HAP-1 (cell line): ENCODE measurements at regions not wholly inside any gene's neighbourhood (a gene's known extent, or its start where the extent isn't known, plus 50 kb on each side); places are given as distances from the start of the nearest gene placed in this dataset.
"Not testable (repeated sequence)": the region's sequence is repeated elsewhere in the genome, so short reads cannot be mapped to it uniquely, and the experiment has no call there.

Source experiments
- DNase-seq, 2 experiments: peaks; one replicate each; pipeline ENCODE4 v3.0.0-alpha.2; 2016 to 2020; ENCODE audit warnings: low spot score in 2 of 2
- H3K27me3 ChIP-seq: fragments of 250-450 bp; sonication (Bioruptor Pico); 2 replicates; pipeline ENCODE4 v1.5.1; 2020; ENCODE audit warnings: low read depth, mild to moderate bottlenecking, moderate library complexity
- H3K36me3 ChIP-seq: fragments of 250-450 bp; sonication (Bioruptor Pico); replicated peaks from 2 replicates; pipeline ENCODE4 v1.5.1; 2020; ENCODE audit warnings: mild to moderate bottlenecking
- H3K4me1 ChIP-seq: fragments of 250-450 bp; sonication (Bioruptor Pico); 2 replicates; pipeline ENCODE4 v1.5.1; 2020; ENCODE audit warnings: mild to moderate bottlenecking
- H3K4me3 ChIP-seq: fragments of 250-450 bp; sonication (Bioruptor Pico); 2 replicates; pipeline ENCODE4 v1.5.1; 2020; ENCODE audit warnings: mild to moderate bottlenecking, moderate library complexity
- H3K9me3 ChIP-seq: fragments of 250-450 bp; sonication (Bioruptor Pico); 2 replicates; pipeline ENCODE4 v1.5.1; 2020; ENCODE audit warnings: mild to moderate bottlenecking, moderate library complexity
- in situ Hi-C: fragments of 300-500 bp; cut with MboI; formaldehyde crosslinking; loops from 3 replicates; pipeline ENCODE4 v1.14.3; 2020; ENCODE audit warnings: low sequenced_read_pairs, inconsistent platforms, mixed read lengths

- H3K4me3 ChIP-seq = no peak overlapping the region
- H3K9me3 ChIP-seq = no peaks in the 10 kb centered on the region
- H3K36me3 ChIP-seq = no peaks in the 10 kb centered on the region
- H3K4me1 ChIP-seq = no peaks in the 10 kb centered on the region
- H3K27me3 ChIP-seq = 0 out of 2 replicates have a peak, but pooled peaks cover 4% of the 10 kb centered on the region
- no peak for DNase-seq
- in situ Hi-C loops = loop anchor here (25.0 kb wide), 1 partner anchor 454 kb away; no protein-coding TSS in a partner anchor
These were observed 151.5 kb upstream of the C2CD4B start for GRCh38 chr15:62316413-62317060.

GRCh38 chr15:62320259-62320658 lies 155.2 kb upstream of the C2CD4B start:
- Histone ChIP-seq H3K27me3 (0 out of 2 replicates have a peak, but pooled peaks cover 6% of the 10 kb centered on the region), H3K4me3 (no peak overlapping the region), H3K36me3 (no peaks in the 10 kb centered on the region), H3K9me3 (no peaks in the 10 kb centered on the region), H3K4me1 (no peaks in the 10 kb centered on the region; the same call in 1 of the 2 replicates)
- no peak for DNase-seq
- in situ Hi-C loops = loop anchor here (25.0 kb wide), 1 partner anchor 458 kb away; no protein-coding TSS in a partner anchor

- H3K36me3 ChIP-seq = no peaks in the 10 kb centered on the region
- in situ Hi-C loops = loop anchor here (25.0 kb wide), 1 partner anchor 461 kb away; no protein-coding TSS in a partner anchor
These were observed 158.3 kb upstream of the C2CD4B start for GRCh38 chr15:62323353-62323890.

GRCh38 chr15:62324382-62324781 lies 159.3 kb upstream of the C2CD4B start:
- DNase-seq = no peak
- Histone ChIP-seq H3K4me1 (peaks cover 20% of the 10 kb centered on the region), H3K36me3 (no peaks in the 10 kb centered on the region), H3K4me3 (no peak overlapping the region), H3K27me3 (0 out of 2 replicates have a peak, but pooled peaks cover 3% of the 10 kb centered on the region), H3K9me3 (no peaks in the 10 kb centered on the region)
- in situ Hi-C loops = loop anchor here (25.0 kb wide), 1 partner anchor 462 kb away; no protein-coding TSS in a partner anchor

More at GRCh38 chr15:62323353-62323890, 158.3 kb upstream of the C2CD4B start:
- H3K4me1 ChIP-seq = peaks cover 20% of the 10 kb centered on the region
- H3K9me3 ChIP-seq = no peaks in the 10 kb centered on the region
- no peak overlapping the region for H3K4me3 ChIP-seq
- 0 out of 2 replicates have a peak, but pooled peaks cover 3% of the 10 kb centered on the region for H3K27me3 ChIP-seq
- DNase-seq = no peak

GRCh38 chr15:62325597-62325996 lies 160.5 kb upstream of the C2CD4B start:
- no peak for DNase-seq
- no peaks in the 10 kb centered on the region for H3K36me3 ChIP-seq
- H3K4me3 ChIP-seq = no peak overlapping the region
- in situ Hi-C loops = no loop called here
- H3K27me3 ChIP-seq = 0 out of 2 replicates have a peak, but pooled peaks cover 3% of the 10 kb centered on the region
- no peaks in the 10 kb centered on the region for H3K9me3 ChIP-seq
- peaks cover 20% of the 10 kb centered on the region for H3K4me1 ChIP-seq

GRCh38 chr15:62326460-62327011 lies 161.5 kb upstream of the C2CD4B start:
- Histone ChIP-seq H3K4me3 (no peak overlapping the region), H3K4me1 (peaks cover 20% of the 10 kb centered on the region), H3K36me3 (no peaks in the 10 kb centered on the region), H3K9me3 (no peaks in the 10 kb centered on the region), H3K27me3 (0 out of 2 replicates have a peak, but pooled peaks cover 3% of the 10 kb centered on the region)
- DNase-seq = no peak
- in situ Hi-C loops = no loop called here

- peak; percentile 35 to 58 for DNase-seq
- Histone ChIP-seq H3K36me3 (no peaks in the 10 kb centered on the region), H3K4me1 (peaks cover 20% of the 10 kb centered on the region), H3K9me3 (no peaks in the 10 kb centered on the region), H3K27me3 (0 out of 2 replicates have a peak, but pooled peaks cover 3% of the 10 kb centered on the region), H3K4me3 (no peak overlapping the region)
- in situ Hi-C loops = no loop called here
These were observed 162.3 kb upstream of the C2CD4B start for GRCh38 chr15:62327406-62327805.

- H3K4me3 ChIP-seq, H3K9me3 ChIP-seq, H3K4me1 ChIP-seq, H3K27me3 ChIP-seq, in situ Hi-C loops, DNase-seq, H3K36me3 ChIP-seq: not testable (repeated sequence)
These were observed 167.4 kb upstream of the C2CD4B start for GRCh38 chr15:62332472-62332871.

- H3K4me3 ChIP-seq = no peak overlapping the region
- H3K4me1 ChIP-seq = no peaks in the 10 kb centered on the region
- no peaks in the 10 kb centered on the region for H3K27me3 ChIP-seq
- no peak for DNase-seq
- no peaks in the 10 kb centered on the region for H3K36me3 ChIP-seq
- in situ Hi-C loops = no loop called here
- H3K9me3 ChIP-seq = no peaks in the 10 kb centered on the region
These were observed 169.5 kb upstream of the C2CD4B start for GRCh38 chr15:62334536-62334935.

- in situ Hi-C loops = no loop called here
- no peaks in the 10 kb centered on the region for H3K9me3 ChIP-seq
- H3K36me3 ChIP-seq = no peaks in the 10 kb centered on the region
- H3K27me3 ChIP-seq = no peaks in the 10 kb centered on the region
- no peaks in the 10 kb centered on the region for H3K4me1 ChIP-seq
- DNase-seq = no peak
- H3K4me3 ChIP-seq = no peak overlapping the region
These were observed 172.8 kb upstream of the C2CD4B start for GRCh38 chr15:62337934-62338333.

GRCh38 chr15:62338497-62338896 lies 173.4 kb upstream of the C2CD4B start:
- no peaks in the 10 kb centered on the region for H3K27me3 ChIP-seq
- in situ Hi-C loops = no loop called here
- DNase-seq = no peak
- no peaks in the 10 kb centered on the region for H3K9me3 ChIP-seq
- no peaks in the 10 kb centered on the region for H3K4me1 ChIP-seq
- no peak overlapping the region for H3K4me3 ChIP-seq
- H3K36me3 ChIP-seq = no peaks in the 10 kb centered on the region

- Histone ChIP-seq H3K36me3 (no peaks in the 10 kb centered on the region), H3K4me3 (no peak overlapping the region), H3K4me1 (no peaks in the 10 kb centered on the region), H3K9me3 (no peaks in the 10 kb centered on the region), H3K27me3 (no peaks in the 10 kb centered on the region)
- in situ Hi-C loops = no loop called here
- no peak for DNase-seq
These were observed 177.9 kb upstream of the C2CD4B start for GRCh38 chr15:62342959-62343358.

GRCh38 chr15:62343397-62343796 lies 178.3 kb upstream of the C2CD4B start:
- Histone ChIP-seq H3K27me3 (no peaks in the 10 kb centered on the region), H3K9me3 (no peaks in the 10 kb centered on the region), H3K4me1 (no peaks in the 10 kb centered on the region), H3K4me3 (no peak overlapping the region), H3K36me3 (no peaks in the 10 kb centered on the region)
- DNase-seq = no peak
- in situ Hi-C loops = no loop called here
